ENCODE measurements at regions not wholly inside any gene's neighbourhood (a gene's known extent, or its start where the extent isn't known, plus 50 kb on each side); places are given as distances from the start of the nearest gene placed in this dataset.

- DNase-seq (ENCODE audit: low read depth, low spot score) = no peak
These were observed 63.3 kb upstream of the TAF1L start for GRCh38 chr9:32698706-32699277.

GRCh38 chr9:32701321-32702022 is 66.0 kb upstream of the TAF1L start:
- DNase-seq (ENCODE audit: low read depth, low spot score) = no peak
- no peak overlapping the region for H3K4me3 ChIP-seq (ENCODE audit: low read length)

More at GRCh38 chr9:32698706-32699277, 63.3 kb upstream of the TAF1L start:
- no peak overlapping the region for H3K4me3 ChIP-seq (ENCODE audit: low read length)

GRCh38 chr9:32703635-32704034 is 68.2 kb upstream of the TAF1L start:
- DNase-seq (ENCODE audit: low read depth, low spot score) = peak; percentile 9
- H3K4me3 ChIP-seq (ENCODE audit: low read length) = no peak overlapping the region

- no peak overlapping the region for H3K4me3 ChIP-seq (ENCODE audit: low read length)
- no peak for DNase-seq (ENCODE audit: low read depth, low spot score)
These were observed 68.9 kb upstream of the TAF1L start for GRCh38 chr9:32704343-32704742.

GRCh38 chr9:32705059-32705458 is 69.6 kb upstream of the TAF1L start:
- no peak overlapping the region for H3K4me3 ChIP-seq (ENCODE audit: low read length)
- no peak for DNase-seq (ENCODE audit: low read depth, low spot score)

- no peak overlapping the region for H3K4me3 ChIP-seq (ENCODE audit: low read length)
- no peak for DNase-seq (ENCODE audit: low read depth, low spot score)
These were observed 70.7 kb upstream of the TAF1L start for GRCh38 chr9:32706004-32706724.

GRCh38 chr9:32706725-32707100 is 71.2 kb upstream of the TAF1L start:
- DNase-seq (ENCODE audit: low read depth, low spot score) = no peak
- H3K4me3 ChIP-seq (ENCODE audit: low read length) = no peak overlapping the region

GRCh38 chr9:32707326-32707725 is 71.9 kb upstream of the TAF1L start:
- no peak for DNase-seq (ENCODE audit: low read depth, low spot score)
- no peak overlapping the region for H3K4me3 ChIP-seq (ENCODE audit: low read length)

GRCh38 chr9:32708480-32709150 is 73.1 kb upstream of the TAF1L start:
- DNase-seq (ENCODE audit: low read depth, low spot score) = no peak
- no peak overlapping the region for H3K4me3 ChIP-seq (ENCODE audit: low read length)

- no peak overlapping the region for H3K4me3 ChIP-seq (ENCODE audit: low read length)
- DNase-seq (ENCODE audit: low read depth, low spot score) = no peak
These were observed 73.5 kb upstream of the TMEM215 start for GRCh38 chr9:32709871-32710270.

- no peak for DNase-seq (ENCODE audit: low read depth, low spot score)
- H3K4me3 ChIP-seq (ENCODE audit: low read length) = no peak overlapping the region
These were observed 66.9 kb upstream of the TMEM215 start for GRCh38 chr9:32716425-32716824.

- DNase-seq (ENCODE audit: low read depth, low spot score) = no peak
- no peak overlapping the region for H3K4me3 ChIP-seq (ENCODE audit: low read length)
These were observed 66.3 kb upstream of the TMEM215 start for GRCh38 chr9:32716955-32717543.

- no peak overlapping the region for H3K4me3 ChIP-seq (ENCODE audit: low read length)
- no peak for DNase-seq (ENCODE audit: low read depth, low spot score)
These were observed 60.6 kb upstream of the TMEM215 start for GRCh38 chr9:32722704-32723103.

GRCh38 chr9:32723789-32724325 is 59.5 kb upstream of the TMEM215 start:
- DNase-seq (ENCODE audit: low read depth, low spot score) = no peak
- no peak overlapping the region for H3K4me3 ChIP-seq (ENCODE audit: low read length)

- no peak overlapping the region for H3K4me3 ChIP-seq (ENCODE audit: low read length)
- no peak for DNase-seq (ENCODE audit: low read depth, low spot score)
These were observed 58.1 kb upstream of the TMEM215 start for GRCh38 chr9:32725066-32725860.

- H3K4me3 ChIP-seq (ENCODE audit: low read length) = no peak overlapping the region
- DNase-seq (ENCODE audit: low read depth, low spot score) = no peak
These were observed 55.2 kb upstream of the TMEM215 start for GRCh38 chr9:32728181-32728580.

Measured in Jurkat, Clone E6-1 (cell line).